GM19043 (cell line): ENCODE measurements at regions not wholly inside any gene's neighbourhood (a gene's known extent, or its start where the extent isn't known, plus 50 kb on each side); places are given as distances from the start of the nearest gene placed in this dataset.

Source experiments
- ATAC-seq: cut with Tn5 transposase; IDR thresholded peaks from one replicate; pipeline ENCODE4 v1.9.1; 2021; ENCODE audit warnings: low read depth; ENCODE audit not compliant: unreplicated experiment

DNA sequence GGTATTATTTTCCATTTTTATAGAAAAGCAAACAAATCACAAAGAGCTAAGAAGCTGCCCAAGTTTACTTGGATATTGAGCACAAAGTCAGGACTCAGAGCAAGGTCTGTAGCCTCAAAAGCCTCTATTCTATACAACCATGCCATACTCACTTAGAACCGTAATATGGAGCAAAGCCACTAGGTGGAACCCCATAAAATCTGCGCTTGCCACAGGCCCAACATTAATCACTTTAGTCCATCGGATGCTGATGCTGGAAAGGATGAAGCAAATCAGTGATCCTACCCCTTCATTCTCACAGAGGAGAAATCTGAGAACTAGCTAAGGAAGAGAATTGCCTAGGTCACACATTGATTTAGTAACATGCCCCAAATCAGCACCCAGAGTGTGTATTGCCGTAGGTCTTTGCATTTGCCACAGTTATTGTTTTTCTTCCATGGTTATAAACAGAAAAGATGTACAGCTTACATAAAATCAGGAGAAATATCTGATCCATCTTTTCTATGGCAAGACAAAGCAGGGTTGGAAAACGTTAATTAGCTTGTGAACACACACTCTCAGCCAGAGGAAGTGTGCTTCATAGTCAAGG, 56.7 kb upstream of the RAB38 start:
- peak; percentile 83 for ATAC-seq

DNA sequence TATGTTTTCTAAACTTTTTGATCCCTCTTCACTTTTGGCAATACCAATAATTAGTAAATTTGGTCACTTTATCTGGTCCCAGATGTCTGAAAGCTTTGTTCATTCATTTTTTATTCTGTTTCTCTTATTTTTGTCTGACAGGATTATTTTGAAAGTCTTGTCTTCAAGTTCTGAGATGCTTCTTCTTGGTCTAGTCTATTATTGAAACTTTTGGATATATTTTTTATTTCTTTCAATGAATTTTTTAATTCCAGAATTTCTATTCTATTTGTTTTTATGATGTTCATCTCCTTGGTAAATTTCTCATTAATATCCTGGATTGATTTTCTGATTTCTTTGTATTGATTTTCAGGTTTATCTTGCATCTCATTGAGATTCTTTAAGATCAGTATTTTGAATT, 54.1 kb upstream of the RAB38 start:
- no peak for ATAC-seq
